ENCODE measurements at regions not wholly inside any gene's neighbourhood (a gene's known extent, or its start where the extent isn't known, plus 50 kb on each side); places are given as distances from the start of the nearest gene placed in this dataset.
"Not testable (repeated sequence)": the region's sequence is repeated elsewhere in the genome, so short reads cannot be mapped to it uniquely, and the experiment has no call there.

DNA sequence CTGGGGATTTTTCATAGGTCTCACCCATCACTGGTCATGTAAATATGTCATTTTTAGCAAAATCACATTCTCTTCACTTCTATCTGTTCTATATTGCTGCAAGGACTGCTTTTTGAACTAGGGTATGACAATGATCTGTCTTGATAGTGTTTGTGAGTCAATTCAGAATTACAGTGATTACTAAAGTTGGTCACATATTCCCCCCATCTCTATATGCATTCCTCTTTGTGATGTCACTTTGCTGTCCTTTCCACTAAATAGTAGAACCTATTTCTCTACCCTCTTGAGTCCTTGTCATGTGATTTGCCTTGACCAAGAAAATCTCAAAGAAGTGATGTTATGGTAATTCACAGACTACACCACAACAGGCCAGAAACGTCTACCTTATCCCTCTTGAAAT is 243.9 kb downstream of the NPIPA8 start:
- not testable (repeated sequence) for H3K36me3 ChIP-seq (ENCODE audit: insufficient read depth, low read length); H3K9ac ChIP-seq (ENCODE audit: low read length); H3K27ac ChIP-seq (ENCODE audit: low read depth, low read length); H3K27me3 ChIP-seq (ENCODE audit: control insufficient read depth in 1 of 2, insufficient read depth in 2 of 2, low read length in 2 of 2); H3K4me1 ChIP-seq (ENCODE audit: insufficient read depth, low read length); H3K9me3 ChIP-seq (ENCODE audit: low read length); H3K4me3 ChIP-seq (ENCODE audit: low read depth in 1 of 2, low read length in 2 of 2)

DNA sequence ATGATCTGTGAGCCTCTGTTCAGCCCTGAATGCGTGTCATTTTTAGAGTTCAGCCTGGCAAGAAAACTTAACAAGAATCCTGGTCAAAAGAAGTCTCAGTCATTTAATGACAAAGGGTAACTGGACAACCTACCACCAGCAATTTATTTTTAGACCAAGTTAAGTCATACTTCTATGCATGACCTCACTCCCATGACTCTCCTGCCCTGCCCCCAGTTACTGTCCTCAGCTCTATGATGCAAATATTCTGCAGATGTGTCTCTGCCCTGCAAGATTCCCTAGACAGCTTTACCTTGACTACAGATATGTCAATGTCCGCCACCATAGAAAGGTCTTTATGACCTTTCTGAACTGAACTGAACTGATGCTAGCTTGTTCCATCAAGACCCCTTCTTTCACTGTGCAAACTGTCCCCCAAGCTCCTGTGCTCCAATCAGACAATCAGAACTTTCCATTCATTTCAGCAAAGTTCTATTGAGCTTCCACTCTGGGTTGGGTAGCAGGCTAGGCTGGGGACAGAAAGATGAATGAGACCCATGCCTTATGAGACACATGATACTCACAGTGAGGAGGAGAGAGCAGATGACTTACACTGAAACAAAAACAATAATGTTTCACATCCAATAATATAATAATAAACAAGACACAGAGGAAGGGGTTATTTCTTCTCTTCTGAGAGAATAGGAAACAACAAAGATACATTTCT is 255.7 kb downstream of the NPIPA8 start:
- H3K9me3 ChIP-seq (ENCODE audit: low read length); H3K9ac ChIP-seq (ENCODE audit: low read length); H3K27ac ChIP-seq (ENCODE audit: low read depth, low read length); H3K4me3 ChIP-seq (ENCODE audit: low read depth in 1 of 2, low read length in 2 of 2); H3K36me3 ChIP-seq (ENCODE audit: insufficient read depth, low read length); H3K27me3 ChIP-seq (ENCODE audit: control insufficient read depth in 1 of 2, insufficient read depth in 2 of 2, low read length in 2 of 2); H3K4me1 ChIP-seq (ENCODE audit: insufficient read depth, low read length): not testable (repeated sequence)

DNA sequence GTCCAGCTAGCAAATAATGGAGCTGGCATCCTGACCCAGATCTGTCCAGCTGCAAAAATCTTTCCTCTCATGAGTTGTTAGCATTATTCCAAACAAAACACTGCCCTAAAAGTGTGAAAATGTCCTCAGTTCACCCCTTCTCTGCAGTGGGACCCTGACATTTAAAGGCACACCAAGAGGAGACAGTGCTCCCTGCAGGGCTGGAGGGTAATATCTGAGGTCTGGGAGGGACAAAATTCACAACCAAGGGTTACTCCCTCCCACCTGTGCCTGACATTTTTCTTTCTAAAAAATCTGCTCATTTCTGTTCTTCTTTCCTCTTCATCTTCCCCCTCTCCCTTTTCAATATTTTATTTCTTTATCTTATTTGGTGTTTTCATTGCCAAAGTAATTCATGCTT is 258.6 kb downstream of the NPIPA8 start:
- H3K27ac ChIP-seq (ENCODE audit: low read depth, low read length); H3K9me3 ChIP-seq (ENCODE audit: low read length); H3K4me1 ChIP-seq (ENCODE audit: insufficient read depth, low read length); H3K4me3 ChIP-seq (ENCODE audit: low read depth in 1 of 2, low read length in 2 of 2); H3K36me3 ChIP-seq (ENCODE audit: insufficient read depth, low read length); H3K9ac ChIP-seq (ENCODE audit: low read length); H3K27me3 ChIP-seq (ENCODE audit: control insufficient read depth in 1 of 2, insufficient read depth in 2 of 2, low read length in 2 of 2): not testable (repeated sequence)

DNA sequence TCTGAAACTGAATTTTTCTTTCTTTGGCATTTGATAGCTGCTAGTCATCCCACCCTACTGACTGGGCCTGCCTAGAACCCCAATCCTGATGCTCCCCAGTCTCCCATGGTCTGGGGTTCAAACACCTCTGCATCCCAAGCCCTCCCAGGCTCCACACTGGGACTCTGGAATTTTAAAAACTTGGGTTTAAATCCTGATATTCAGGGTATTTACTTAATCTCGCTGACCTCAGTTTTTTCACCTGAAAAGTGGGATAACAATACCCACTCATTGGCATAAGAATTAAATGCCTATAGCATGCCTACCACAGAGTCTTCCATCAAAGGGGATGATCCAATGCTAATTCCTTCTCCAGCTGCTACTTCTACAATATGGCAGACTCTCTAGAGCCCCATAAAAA is 264.4 kb downstream of the NPIPA8 start:
- Histone ChIP-seq H3K27me3 (ENCODE audit: control insufficient read depth in 1 of 2, insufficient read depth in 2 of 2, low read length in 2 of 2) (no peaks in the 10 kb centered on the region), H3K4me3 (ENCODE audit: low read depth in 1 of 2, low read length in 2 of 2) (no peak overlapping the region)

DNA sequence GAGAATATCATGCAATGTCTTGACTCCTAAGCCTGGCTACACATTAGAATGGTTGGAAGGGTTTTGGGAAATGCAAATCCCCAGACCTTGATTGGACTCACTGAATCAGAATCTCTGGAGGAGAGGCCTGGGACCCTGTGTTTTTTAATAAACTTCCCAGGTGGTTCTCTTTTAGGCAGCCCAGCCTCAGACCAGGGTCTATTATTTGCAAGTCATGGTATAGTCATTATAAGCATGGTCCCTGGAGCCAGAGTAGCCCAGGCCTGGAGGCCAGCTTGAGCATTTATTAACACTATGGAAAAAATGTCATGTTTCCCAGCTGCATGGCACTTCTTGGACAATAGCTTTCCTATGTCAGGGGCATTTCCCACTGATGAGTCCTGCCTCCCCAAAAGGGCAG is 266.9 kb downstream of the NPIPA8 start:
- Histone ChIP-seq H3K36me3 (ENCODE audit: insufficient read depth, low read length) (no peaks in the 10 kb centered on the region), H3K4me3 (ENCODE audit: low read depth in 1 of 2, low read length in 2 of 2) (no peak overlapping the region), H3K9me3 (ENCODE audit: low read length) (no peaks in the 10 kb centered on the region), H3K27ac (ENCODE audit: low read depth, low read length) (no peak overlapping the region), H3K9ac (ENCODE audit: low read length) (no peak overlapping the region), H3K27me3 (ENCODE audit: control insufficient read depth in 1 of 2, insufficient read depth in 2 of 2, low read length in 2 of 2) (no peaks in the 10 kb centered on the region), H3K4me1 (ENCODE audit: insufficient read depth, low read length) (no peaks in the 10 kb centered on the region)

More for the DNA sequence above, 264.4 kb downstream of the NPIPA8 start:
- H3K4me1 ChIP-seq (ENCODE audit: insufficient read depth, low read length) = no peaks in the 10 kb centered on the region
- H3K36me3 ChIP-seq (ENCODE audit: insufficient read depth, low read length) = no peaks in the 10 kb centered on the region
- no peak overlapping the region for H3K27ac ChIP-seq (ENCODE audit: low read depth, low read length)
- H3K9me3 ChIP-seq (ENCODE audit: low read length) = no peaks in the 10 kb centered on the region
- H3K9ac ChIP-seq (ENCODE audit: low read length) = no peak overlapping the region

GRCh38 chr16:18068477-18068876 is 268.1 kb downstream of the NPIPA8 start:
- Histone ChIP-seq H3K9ac (ENCODE audit: low read length) (no peak overlapping the region), H3K27ac (ENCODE audit: low read depth, low read length) (no peak overlapping the region), H3K27me3 (ENCODE audit: control insufficient read depth in 1 of 2, insufficient read depth in 2 of 2, low read length in 2 of 2) (no peaks in the 10 kb centered on the region), H3K4me1 (ENCODE audit: insufficient read depth, low read length) (no peaks in the 10 kb centered on the region), H3K4me3 (ENCODE audit: low read depth in 1 of 2, low read length in 2 of 2) (no peak overlapping the region), H3K36me3 (ENCODE audit: insufficient read depth, low read length) (no peaks in the 10 kb centered on the region), H3K9me3 (ENCODE audit: low read length) (no peaks in the 10 kb centered on the region)

GRCh38 chr16:18062713-18063112 is 273.8 kb downstream of the NPIPA8 start:
- Histone ChIP-seq H3K27me3 (ENCODE audit: control insufficient read depth in 1 of 2, insufficient read depth in 2 of 2, low read length in 2 of 2) (no peaks in the 10 kb centered on the region), H3K9ac (ENCODE audit: low read length) (no peak overlapping the region), H3K9me3 (ENCODE audit: low read length) (no peaks in the 10 kb centered on the region), H3K27ac (ENCODE audit: low read depth, low read length) (no peak overlapping the region), H3K4me1 (ENCODE audit: insufficient read depth, low read length) (no peaks in the 10 kb centered on the region), H3K36me3 (ENCODE audit: insufficient read depth, low read length) (no peaks in the 10 kb centered on the region), H3K4me3 (ENCODE audit: low read depth in 1 of 2, low read length in 2 of 2) (no peak overlapping the region)

GRCh38 chr16:18060351-18060750 is 276.2 kb downstream of the NPIPA8 start:
- Histone ChIP-seq H3K27me3 (ENCODE audit: control insufficient read depth in 1 of 2, insufficient read depth in 2 of 2, low read length in 2 of 2) (no peaks in the 10 kb centered on the region), H3K27ac (ENCODE audit: low read depth, low read length) (no peak overlapping the region), H3K9ac (ENCODE audit: low read length) (no peak overlapping the region), H3K36me3 (ENCODE audit: insufficient read depth, low read length) (no peaks in the 10 kb centered on the region), H3K4me3 (ENCODE audit: low read depth in 1 of 2, low read length in 2 of 2) (no peak overlapping the region), H3K9me3 (ENCODE audit: low read length) (no peaks in the 10 kb centered on the region), H3K4me1 (ENCODE audit: insufficient read depth, low read length) (no peaks in the 10 kb centered on the region)

GRCh38 chr16:18059577-18059976 is 277.0 kb downstream of the NPIPA8 start:
- H3K9ac ChIP-seq (ENCODE audit: low read length) = no peak overlapping the region
- no peaks in the 10 kb centered on the region for H3K36me3 ChIP-seq (ENCODE audit: insufficient read depth, low read length)
- no peaks in the 10 kb centered on the region for H3K9me3 ChIP-seq (ENCODE audit: low read length)
- no peaks in the 10 kb centered on the region for H3K4me1 ChIP-seq (ENCODE audit: insufficient read depth, low read length)
- no peak overlapping the region for H3K4me3 ChIP-seq (ENCODE audit: low read depth in 1 of 2, low read length in 2 of 2)
- no peak overlapping the region for H3K27ac ChIP-seq (ENCODE audit: low read depth, low read length)
- no peaks in the 10 kb centered on the region for H3K27me3 ChIP-seq (ENCODE audit: control insufficient read depth in 1 of 2, insufficient read depth in 2 of 2, low read length in 2 of 2)

DNA sequence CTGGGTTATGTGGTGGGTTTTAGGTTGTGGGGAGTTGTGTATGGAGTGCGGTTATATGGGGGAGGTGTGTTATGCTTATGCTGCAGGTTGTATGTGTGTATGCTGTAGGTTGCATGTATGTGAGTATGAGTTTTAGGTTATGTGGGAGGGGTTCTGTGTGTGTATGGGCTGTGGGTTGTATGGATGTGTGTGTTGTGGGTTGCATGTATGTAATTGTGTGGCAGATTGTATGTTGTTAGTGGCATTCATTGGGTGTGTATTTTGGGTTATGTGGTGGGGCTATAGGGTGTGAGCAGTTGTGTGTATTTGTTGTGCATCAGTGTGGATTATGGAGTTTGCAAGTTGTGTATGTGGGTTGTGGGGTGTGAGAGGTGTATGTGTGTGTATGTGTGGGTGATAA is 277.4 kb downstream of the NPIPA8 start:
- Histone ChIP-seq H3K9me3 (ENCODE audit: low read length) (no peaks in the 10 kb centered on the region), H3K4me1 (ENCODE audit: insufficient read depth, low read length) (no peaks in the 10 kb centered on the region), H3K27ac (ENCODE audit: low read depth, low read length) (no peak overlapping the region), H3K27me3 (ENCODE audit: control insufficient read depth in 1 of 2, insufficient read depth in 2 of 2, low read length in 2 of 2) (no peaks in the 10 kb centered on the region), H3K9ac (ENCODE audit: low read length) (no peak overlapping the region), H3K36me3 (ENCODE audit: insufficient read depth, low read length) (no peaks in the 10 kb centered on the region), H3K4me3 (ENCODE audit: low read depth in 1 of 2, low read length in 2 of 2) (no peak overlapping the region)

GRCh38 chr16:18055411-18055916 is 281.1 kb downstream of the NPIPA8 start:
- Histone ChIP-seq H3K4me3 (ENCODE audit: low read depth in 1 of 2, low read length in 2 of 2) (no peak overlapping the region), H3K9me3 (ENCODE audit: low read length) (no peaks in the 10 kb centered on the region), H3K4me1 (ENCODE audit: insufficient read depth, low read length) (no peaks in the 10 kb centered on the region), H3K27ac (ENCODE audit: low read depth, low read length) (no peak overlapping the region), H3K36me3 (ENCODE audit: insufficient read depth, low read length) (no peaks in the 10 kb centered on the region), H3K27me3 (ENCODE audit: control insufficient read depth in 1 of 2, insufficient read depth in 2 of 2, low read length in 2 of 2) (no peaks in the 10 kb centered on the region), H3K9ac (ENCODE audit: low read length) (no peak overlapping the region)

GRCh38 chr16:18050777-18051176 is 285.8 kb downstream of the NPIPA8 start:
- Histone ChIP-seq H3K4me3 (ENCODE audit: low read depth in 1 of 2, low read length in 2 of 2) (no peak overlapping the region), H3K4me1 (ENCODE audit: insufficient read depth, low read length) (no peaks in the 10 kb centered on the region)

More at GRCh38 chr16:18050777-18051176, 285.8 kb downstream of the NPIPA8 start:
- no peaks in the 10 kb centered on the region for H3K9me3 ChIP-seq (ENCODE audit: low read length)
- H3K27ac ChIP-seq (ENCODE audit: low read depth, low read length) = no peak overlapping the region
- no peak overlapping the region for H3K9ac ChIP-seq (ENCODE audit: low read length)
- H3K27me3 ChIP-seq (ENCODE audit: control insufficient read depth in 1 of 2, insufficient read depth in 2 of 2, low read length in 2 of 2) = no peaks in the 10 kb centered on the region
- H3K36me3 ChIP-seq (ENCODE audit: insufficient read depth, low read length) = no peaks in the 10 kb centered on the region

All from muscle layer of colon (tissue), 2 donors.